Stimulated activated CD8-positive, alpha-beta memory T cell treated with anti-CD3 and anti-CD28 coated beads, Interleukin-7, amount 100 ng/mL, for 4 hours (primary cell): ENCODE measurements at regions not wholly inside any gene's neighbourhood (a gene's known extent, or its start where the extent isn't known, plus 50 kb on each side); places are given as distances from the start of the nearest gene placed in this dataset.
"Not testable (repeated sequence)": the region's sequence is repeated elsewhere in the genome, so short reads cannot be mapped to it uniquely, and the experiment has no call there.

Experiments
- DNase-seq, 2 donors: peaks; one replicate each; pipeline ENCODE4 v3.0.0-alpha.2; 2020; ENCODE audit warnings: low read depth in 2 of 2

DNA sequence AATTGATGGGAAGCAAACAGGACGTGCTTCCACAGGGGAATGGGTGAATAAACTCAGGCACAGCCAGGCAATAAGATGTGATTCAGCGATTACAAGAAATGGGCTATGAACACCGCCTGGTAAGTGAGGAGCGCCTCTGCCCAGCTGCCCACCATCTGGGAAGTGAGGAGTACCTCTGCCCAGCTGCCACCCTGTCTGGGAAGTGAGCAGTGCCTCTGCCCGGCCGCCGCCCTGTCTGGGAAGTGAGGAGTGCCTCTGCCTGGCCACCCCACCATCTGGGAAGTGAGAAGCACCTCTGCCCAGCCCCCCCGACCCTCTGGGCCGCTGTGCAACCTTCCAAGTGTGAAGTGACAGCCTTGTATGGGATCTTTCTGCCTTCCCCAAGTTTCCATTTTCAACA, 73.2 kb upstream of the PRR5 start:
- no peak for DNase-seq

DNA sequence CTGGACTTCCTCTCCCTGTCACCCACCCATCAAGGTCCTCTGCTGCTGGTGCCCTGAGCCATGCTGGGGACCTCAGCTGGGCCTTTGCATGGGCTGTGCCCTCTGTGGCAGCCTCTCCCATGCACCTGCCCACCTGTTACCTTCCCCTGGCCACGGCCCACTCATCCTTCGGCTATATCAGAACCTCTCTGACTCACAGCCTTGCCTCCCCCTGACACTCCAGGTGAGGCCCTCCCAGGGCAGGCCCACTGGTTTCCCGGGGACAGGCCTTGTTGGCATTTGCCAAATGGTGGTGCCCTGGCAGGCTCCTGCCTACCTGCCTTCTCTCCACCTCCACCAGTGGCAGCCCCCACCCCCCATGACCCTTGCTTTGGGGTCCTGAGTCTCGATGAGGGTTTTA, 73.7 kb upstream of the PRR5 start:
- DNase-seq = no peak

DNA sequence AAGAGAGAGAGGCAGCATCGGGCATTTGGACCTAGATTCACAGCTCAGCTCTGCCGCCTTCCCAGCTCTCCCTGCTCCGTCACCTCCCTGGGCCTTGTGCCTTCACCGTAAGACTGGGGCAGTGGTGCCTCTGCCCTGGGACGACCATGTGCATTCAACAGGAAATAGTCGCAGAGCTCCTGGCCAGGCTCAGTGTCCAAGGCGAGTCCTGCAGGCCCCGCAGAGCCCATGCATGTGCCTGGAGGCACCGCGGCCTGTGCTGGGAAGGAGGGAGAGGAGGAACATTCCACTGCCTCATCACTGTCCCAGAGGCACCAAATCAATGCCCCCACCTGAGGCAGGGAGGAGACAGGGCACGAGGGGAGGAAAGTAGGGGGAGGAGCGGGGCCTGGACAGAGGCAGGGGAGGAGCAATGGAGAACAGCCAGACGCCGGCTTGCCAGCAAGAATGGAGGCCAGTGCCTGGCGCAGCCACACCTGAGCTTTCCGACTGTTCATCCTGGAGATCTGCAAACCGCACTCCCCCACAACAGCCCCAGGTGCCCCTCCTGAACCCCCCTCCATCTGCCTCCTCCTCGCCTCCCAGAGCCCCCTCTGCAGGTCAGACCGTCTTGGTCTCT, 74.4 kb upstream of the PRR5 start:
- DNase-seq = no peak

DNA sequence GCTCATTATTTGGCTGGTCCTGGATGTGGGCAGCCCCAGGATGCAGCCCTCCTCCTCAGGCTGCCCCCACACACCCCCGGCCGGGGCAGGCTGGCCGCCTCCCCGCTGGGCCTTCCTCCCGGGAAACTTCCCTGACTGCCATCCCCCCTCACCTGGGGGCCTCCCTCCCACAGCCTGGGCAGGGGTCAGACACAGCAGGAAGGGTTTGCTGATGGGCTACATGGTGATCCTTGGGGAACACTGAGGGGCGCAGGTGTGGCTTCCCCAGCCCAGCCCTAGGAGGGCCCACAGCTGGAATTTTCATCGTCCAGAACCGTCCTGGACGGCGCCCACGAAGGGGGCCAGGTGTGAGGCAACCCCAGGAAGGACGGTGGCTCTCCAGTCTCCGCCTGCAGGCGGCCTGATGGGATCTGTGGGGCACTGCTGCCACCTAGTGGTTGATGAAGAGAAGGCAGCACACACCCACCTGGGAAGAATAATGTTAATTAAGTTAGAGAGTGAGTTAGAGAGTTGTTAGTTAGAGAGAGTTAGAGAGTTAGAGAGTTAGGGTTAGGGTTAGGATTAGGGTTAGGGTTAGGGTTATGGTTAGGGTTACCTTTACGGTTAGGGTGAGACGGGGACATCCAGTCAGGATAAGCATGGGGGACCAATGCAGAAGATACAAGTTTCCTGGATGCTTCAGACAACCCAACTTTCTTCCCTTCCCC, 75.9 kb upstream of the PRR5 start:
- DNase-seq = peak; percentile 57 to 62

DNA sequence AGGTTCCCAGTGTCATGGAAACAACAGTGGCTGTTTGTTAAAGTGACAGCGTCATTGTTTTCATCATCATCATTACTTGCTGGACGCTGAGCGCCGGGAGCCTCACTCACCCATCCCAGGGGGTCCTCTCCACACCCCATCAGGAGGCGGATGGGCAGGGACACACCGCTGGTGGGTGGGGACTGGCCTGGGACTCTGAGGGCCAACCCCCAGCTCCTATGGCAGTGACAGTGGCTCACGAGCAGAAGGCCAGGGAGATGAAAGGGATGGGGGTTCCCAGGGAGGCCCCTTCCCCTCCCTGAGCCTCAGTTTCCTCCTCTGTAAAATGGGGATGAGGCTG, 76.6 kb upstream of the PRR5 start:
- no peak for DNase-seq

DNA sequence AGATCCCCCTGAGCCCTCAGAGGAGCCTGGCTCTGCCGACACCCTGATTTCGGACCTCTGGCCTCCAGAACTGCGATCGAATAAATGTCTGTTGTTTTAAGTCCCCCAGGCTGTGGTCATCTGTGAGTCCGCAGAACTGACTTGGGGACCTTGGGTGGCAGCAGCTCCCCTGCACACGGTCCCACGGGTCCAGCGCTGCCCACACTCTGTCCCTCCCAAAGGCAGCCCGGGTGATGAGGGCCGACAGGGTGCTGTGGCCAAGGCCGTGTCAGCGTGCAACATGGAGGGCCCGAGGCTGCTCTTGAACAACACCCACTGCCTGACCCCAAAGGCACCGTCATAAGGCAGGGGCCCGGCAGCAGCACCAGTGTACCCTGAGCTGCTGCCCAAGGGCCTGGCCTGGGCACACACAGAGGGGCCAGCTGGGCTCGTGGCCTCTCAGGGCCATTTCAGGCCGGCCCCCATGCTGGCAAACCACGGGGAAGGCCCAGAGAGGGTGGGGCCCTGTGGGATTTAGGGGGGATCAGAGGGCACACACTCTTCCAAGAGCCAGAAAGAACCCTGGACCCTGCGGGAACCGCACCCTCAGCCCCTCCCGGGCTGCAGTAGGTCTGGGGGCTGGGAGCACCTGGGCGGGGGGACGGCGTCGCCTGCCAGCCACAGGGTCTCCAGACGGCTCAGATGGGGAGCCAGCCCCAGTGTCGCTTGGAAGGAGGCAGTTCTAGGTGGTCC, 77.1 kb upstream of the PRR5 start:
- DNase-seq = no peak

DNA sequence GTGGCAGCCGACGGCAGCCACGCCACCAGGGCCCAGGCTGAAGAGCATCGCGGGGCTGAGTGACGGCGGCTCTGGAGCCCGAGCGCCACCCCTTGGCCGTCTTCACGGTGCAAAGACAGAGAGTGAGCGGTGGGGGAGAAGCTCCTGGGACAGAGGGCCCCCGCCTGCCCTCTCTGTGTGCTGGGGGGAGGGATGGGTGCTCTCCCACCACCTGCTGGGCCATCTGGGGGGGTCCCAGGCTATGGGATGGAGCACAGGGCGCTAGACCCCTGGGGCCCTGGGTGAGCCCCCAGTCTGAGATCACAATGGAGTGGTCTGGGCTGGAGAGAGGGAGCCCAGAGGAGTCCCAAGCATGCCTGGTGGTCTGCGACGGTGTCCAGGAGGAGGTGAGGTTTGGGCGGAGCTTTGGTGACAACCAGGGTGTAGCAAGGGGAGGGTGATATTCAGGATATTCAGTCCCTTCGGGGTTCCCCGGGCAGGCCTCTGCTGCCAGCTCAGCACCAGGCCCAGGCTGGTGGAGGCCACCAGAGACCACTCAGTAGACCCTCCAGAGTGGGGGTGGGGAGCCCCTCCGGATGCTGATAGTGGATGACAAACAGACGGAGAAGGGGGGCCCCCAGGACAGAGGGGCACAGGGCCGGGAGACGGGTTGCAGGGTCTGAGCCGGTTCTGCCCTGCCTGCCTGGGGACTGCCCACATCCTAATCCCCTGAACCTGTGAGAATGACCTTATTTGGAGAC, 78.1 kb upstream of the PRR5 start:
- no peak for DNase-seq

DNA sequence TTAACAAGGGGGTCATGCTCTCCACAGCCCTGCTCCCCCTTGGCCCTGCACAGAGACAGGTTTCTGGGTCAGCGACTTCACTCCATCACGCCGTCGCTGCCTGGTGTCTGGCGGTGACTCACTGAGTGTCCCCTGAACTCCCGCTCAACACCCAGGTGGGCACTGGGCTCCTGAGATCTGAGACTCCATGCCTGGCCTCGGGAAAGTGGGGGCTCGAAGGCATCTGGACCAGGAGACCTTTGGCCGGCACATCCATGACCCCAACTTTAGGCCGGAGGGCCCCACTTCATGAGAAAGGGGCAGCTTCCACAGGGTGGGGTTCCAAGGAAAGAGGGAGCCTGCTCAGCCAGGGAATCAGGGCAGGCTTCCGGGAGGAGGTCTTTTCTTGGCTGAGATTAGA, 79.3 kb upstream of the PRR5 start:
- no peak for DNase-seq

DNA sequence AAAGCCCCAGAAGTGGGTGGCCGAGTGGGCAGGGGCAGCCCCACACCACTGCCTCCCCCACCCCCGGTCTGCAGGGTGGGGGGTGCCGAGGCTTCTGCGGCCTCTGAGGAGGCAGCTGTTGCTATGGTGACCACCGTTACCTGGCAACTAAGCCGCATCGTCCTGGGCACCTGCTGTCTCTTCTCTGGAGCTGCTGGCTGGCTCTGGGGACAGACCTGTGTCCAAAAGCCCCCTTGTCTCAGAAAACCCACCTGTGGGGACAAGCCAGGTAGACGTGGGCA, 79.9 kb upstream of the PRR5 start:
- no peak for DNase-seq

DNA sequence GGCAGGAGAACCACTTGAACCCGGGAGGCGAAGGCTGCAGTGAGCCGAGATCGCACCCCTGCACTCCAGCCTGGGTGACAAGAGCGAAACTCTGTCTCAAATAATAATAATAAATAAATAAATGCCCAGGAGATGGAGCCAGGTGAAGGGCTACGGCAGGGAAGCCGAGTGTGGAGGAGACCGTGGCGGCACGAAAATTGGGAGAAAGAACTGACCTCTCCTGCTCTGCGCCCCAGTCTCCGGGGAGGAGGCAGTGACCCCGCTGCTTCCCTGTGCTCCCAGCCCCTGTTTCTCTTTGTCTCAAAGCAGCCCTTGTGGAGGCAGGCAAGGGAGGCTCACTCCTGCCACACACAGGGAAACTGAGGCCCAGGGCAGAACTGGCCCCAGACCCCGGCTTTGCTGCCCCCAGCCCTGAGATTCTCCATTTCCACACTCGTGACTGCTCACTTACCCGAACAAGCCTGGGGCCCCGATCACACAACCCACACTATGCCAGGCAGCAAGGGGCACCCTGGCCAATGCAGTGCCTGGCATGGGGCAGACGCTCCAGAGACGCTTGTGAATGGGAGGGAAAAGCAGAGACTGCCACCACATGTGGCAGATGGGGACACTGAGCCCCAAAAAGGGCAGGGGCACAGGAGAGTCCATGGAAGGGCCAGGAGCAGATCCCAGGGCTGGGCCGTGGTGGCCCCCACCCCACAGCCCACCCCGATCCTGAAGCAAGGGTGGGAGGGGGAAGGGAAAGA, 80.4 kb upstream of the PRR5 start:
- no peak for DNase-seq

DNA sequence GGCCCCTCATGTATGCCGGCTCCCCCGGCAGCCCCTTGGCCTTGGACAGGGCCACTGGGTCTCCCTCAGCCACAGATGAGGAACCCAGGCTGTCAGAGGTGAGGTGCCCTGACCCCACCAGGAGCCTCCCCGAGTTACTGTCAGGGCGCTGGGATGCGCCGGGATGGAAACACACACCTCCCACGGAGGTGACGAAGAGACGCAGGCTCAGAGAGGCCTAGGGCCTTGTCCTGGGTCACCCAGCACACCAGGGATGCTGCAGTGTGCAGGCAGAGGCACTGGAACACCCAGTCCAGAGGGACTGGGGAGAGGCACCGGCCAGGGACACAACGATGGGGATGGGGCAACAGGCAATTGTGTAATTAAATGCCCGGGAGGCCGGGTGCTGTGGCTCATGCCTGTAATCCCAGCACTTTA, 81.2 kb upstream of the PRR5 start:
- DNase-seq = no peak

DNA sequence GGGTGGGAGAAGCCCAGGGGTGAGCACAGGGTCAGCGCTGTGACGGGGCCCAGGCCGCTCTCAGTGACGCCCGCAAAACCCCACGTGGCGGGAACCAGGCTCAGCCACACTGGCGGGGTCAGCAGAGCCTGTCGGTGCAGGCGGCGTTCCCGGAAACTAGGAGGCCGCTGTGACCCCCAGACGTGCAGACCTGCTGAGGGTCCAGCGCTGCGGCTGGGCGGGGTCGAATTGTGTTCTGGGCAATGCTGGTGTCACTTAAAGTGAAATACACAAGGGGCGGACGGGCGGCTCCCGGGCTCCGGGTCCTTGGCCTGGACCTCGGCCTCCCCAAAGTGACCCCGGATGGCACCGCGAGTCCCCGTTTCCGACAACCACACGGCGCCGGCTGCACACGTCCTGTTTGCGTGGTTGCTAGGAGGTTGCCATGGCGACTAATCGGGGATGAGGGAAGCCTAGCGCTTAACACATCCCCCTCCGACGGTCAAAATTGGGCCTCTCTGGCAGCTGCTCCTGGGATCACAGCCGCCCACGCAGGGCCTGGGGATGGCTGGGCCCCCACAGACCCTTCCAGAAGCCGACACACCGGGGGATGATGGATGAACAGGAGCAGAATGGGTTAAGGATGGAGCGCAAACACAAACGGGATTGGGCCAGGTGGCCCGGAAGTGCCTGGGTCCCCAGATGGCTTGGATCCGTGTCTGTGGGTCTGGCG, 81.7 kb upstream of the PRR5 start:
- DNase-seq = peak; percentile 68 to 70

DNA sequence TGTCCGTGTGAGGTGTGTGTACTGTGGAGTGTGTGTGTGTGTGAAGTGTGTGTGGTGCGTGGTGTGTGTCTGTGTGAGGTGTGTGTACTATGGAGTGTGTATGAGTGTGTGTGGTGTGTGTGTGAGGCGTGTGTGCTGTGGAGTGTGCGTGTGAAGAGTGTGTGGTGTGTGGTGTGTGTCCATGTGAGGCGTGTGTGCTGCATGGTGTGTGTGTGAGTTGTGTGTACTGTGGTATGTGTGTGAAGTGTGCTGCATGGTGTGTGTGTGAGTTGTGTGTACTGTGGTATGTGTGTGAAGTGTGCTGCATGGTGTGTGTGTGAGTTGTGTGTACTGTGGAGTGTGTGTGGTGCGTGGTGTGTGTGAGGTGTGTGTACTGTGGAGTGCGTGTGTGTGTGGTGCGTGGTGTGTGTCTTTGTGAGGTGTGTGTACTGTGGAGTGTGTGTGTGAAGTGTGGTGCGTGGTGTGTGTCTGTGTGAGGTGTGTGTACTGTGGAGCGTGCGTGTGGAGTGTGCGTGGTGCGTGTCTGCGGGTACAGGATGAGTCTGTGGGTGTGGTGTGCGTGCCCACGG, 82.4 kb upstream of the PRR5 start:
- DNase-seq = not testable (repeated sequence)

DNA sequence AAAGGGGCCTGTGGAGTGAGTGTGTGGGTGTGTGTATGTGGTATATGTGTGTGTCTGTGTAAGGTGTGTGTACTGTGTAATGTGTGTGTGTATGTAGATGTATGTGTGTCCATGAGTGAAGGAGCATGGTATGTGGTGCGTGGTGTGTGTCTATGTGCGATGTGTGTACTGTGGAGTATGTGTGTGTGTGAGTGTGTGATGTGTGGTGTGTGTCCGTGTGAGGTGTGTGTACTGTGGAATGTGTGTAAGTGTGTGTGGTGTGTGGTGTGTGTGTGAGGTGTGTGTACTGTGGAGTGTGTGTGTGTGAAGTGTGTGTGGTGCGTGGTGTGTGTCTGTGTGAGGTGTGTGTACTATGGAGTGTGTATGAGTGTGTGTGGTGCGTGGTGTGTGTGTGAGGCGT, 83.1 kb upstream of the PRR5 start:
- not testable (repeated sequence) for DNase-seq

DNA sequence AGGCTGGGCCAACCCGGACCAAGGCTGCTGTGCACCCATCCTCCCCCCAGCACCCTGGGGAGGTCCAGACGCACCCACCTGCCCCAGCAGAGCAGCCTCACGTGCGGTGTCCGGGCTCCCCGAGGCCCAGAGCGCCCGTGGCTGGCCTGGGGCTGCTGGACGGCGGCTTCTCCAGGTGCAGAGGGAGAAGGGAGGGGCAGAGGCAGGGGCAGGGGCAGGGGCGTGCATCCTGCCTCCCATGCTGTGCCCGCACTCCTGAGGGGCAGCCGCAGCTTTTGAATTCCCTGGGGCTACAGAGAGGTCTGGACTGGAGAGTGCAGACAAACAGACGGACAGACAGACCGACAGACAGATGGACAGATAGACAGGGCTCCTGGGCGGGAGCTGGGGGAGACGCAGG, 83.6 kb upstream of the PRR5 start:
- DNase-seq = no peak

DNA sequence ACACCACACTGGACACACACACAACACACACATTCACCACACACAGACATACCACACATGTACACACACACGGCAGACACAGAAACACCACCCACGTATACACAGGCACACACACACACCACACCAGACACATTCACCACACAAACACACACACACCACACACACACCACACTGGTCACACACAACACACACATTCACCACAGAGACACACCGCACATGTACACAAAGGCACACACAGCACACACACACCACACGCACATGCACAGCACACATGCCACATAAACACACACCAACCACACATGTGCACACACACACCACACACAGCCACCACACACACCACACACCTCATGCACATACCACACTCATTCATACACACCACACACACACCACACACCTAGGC, 84.2 kb upstream of the PRR5 start:
- DNase-seq = no peak

DNA sequence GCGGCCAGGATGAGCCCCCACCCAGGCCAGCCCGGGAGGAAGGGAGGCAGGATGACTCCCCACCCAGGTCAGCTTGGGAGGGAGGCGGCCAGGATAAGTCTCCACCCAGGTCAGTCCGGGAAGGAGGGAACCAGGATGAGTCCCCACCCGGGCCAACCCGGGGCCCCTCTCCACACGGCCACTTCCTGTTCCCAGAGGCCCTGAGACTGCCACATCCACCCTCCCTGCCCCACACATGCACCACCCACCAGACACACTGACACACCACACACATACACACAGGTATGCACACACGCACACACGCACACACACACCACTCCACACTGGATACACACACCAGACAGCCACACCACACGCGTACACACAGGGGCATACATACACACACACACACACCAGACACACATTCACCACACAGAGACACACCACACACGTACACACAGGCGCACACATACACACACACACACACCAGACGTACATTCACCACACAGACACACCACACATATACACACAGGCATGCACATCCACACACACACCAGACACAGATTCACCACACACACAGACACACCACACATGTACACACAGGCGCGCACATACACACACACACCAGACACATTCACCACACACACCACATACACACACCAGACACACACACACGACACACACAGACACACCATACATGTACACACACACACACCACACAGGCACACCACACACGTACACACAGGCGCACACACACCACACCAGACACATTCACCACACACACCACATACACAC, 84.9 kb upstream of the PRR5 start:
- no peak for DNase-seq

DNA sequence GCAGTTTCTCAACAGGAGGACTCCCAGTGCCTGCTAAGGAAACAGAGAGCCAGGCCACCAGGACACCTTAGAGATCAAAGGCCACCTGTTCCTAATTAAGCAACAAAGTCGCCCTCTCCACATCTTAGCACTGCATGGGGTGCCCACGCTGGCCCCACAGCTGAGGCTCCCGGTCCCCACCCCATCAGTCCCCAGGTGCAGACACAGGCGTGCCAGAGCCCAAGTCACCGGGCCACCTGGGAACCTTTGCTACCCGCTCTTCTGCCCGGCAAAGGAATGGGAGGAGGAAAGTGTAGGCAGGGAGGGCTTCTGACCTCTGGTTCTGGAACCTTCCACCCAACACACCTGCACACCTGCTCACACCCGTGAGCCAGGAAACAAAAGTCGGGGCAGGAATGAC, 85.5 kb upstream of the PRR5 start:
- no peak for DNase-seq

DNA sequence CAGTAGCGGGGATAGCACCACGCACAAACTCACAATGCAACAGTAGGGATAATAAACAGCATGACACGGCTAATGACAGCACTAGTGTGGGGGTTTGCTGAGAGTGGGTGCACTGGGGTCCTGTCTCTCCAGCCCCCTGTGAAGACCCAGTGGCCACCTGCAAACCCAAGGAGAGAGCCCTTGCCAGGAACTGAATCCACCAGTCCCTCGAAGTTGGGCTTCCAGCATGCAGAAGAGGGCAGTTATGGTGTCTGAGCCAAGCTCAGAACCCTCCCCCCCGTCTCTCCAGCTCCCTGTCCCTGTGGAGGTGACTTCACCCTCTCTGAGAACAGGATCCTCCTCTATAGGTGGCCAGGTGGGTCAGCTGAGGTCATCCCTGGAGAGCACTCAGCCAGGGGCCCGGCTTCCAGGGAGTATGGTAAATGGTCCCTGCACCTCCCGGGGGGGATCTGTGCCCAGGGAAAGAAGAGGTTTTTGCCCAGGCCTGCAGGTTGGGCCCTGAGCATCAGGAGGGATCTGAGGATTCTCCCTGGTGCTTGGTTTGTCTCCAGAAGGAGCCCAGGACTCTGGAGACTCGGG, 86.3 kb upstream of the PRR5 start:
- DNase-seq = no peak

DNA sequence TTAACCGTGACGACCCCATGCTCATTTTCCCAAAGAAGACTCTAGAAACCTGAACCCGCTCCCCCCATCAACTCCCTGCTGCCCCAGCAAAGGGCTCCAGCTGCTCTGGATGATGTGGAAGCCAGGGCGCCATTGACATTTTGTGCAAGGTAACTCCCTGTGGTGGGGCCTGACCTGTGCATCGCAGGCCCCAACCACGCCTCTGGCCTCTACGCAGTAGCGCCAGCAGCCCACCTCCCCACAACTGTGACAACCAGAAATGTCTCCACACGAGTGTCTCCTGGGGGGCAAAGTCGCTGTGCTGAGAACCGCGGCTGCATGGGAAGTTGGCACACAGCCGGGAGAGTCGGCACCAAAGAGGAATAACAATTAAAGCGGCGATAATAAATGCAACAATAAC, 86.9 kb upstream of the PRR5 start:
- DNase-seq = no peak
